Left renal cortex interstitium (tissue), 4 donors: ENCODE measurements at regions not wholly inside any gene's neighbourhood (a gene's known extent, or its start where the extent isn't known, plus 50 kb on each side); places are given as distances from the start of the nearest gene placed in this dataset.
"Not testable (repeated sequence)": the region's sequence is repeated elsewhere in the genome, so short reads cannot be mapped to it uniquely, and the experiment has no call there.

Experiments
- DNase-seq, 4 donors: peaks; one replicate each; pipeline ENCODE4 v3.0.0-alpha.2; 2013; ENCODE audit warnings: low read depth in 4 of 4, low spot score in 2 of 4, missing footprints in 1 of 4

DNA sequence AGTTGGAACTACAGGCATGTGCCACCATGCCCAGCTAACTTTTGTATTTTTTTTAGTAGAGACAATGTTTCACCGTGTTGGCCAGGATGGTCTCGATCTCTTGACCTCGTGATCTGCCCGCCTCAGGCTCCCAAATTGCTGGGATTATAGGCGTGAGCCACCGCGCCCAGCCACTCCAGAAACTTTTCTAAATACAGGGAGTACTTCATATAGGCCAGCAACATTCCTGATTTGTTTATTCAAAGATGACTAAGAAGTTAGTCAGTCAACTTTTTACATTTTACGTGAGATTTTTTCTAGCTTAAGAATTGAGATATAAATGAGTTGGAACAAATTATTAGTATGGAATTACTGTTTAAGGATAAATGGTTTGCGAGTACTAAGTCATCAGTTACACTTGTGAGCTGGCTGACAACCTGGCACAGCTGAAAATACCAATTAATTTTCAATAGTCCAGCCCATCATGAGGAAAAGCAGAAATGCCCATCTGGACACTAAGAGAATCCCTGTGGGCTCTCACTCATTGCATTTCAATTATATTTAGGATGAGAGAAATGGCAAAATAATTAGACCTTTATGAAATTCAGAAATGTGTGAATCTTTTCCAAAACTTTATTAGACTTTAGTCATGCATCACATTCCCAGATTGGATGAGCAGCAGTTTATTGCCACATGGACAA, 430.8 kb upstream of the SPATA31A3 start:
- DNase-seq: not testable (repeated sequence)

- DNase-seq: not testable (repeated sequence)
Measured at GRCh38 chr9:67418496-67419079, 426.2 kb upstream of the SPATA31A3 start.

DNA sequence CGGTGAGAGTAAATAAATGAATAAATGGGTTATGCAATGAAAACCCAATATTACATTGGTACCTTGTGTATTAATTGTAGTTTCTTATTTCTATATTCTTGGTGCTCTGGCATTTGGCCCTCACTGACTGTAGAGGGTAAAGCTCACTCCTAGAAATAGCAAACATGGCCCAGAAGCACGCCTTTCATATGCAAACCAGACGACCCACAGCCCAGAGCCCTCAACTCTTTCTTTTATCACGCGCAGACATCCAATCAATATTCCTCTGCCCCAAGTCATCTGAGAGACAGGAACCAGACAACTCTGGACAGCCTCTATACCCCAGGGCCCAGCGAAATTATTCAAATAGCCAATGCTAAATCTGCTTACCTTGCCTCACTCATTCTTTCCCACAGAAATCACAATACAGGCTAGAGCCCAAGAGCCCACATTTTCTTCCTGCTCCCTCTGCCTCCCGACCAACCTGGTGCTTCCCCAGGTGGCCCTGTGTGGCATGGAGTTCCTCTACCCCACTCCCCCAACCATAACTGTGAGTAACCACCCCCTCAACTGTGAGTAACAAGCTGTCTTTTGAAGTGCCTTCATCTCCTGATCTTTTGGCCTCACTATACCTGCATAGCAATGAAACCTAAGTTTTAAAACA, 425.1 kb upstream of the SPATA31A3 start:
- not testable (repeated sequence) for DNase-seq

GRCh38 chr9:67416639-67417038, 424.3 kb upstream of the SPATA31A3 start:
- not testable (repeated sequence) for DNase-seq

- not testable (repeated sequence) for DNase-seq
Measured at GRCh38 chr9:67410606-67411220, 418.4 kb upstream of the SPATA31A3 start.

DNA sequence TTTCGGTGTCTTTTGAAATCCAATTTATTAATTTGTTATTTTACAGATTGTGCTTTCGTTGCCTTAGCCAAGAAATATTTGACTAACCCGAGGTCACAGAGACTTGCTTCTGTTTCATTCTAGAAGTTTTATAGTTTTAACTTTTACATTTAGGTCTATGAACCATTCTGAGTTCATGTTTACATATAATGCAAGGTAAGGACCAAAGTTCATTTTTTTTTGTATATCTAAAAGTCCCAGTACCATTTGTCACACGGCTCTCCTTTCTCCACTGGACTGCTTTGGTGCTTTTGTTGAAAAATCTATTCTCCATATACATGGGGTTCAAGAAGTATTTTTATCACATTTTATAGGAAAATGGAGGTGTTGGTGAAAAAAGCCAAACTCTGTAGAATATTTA, 411.4 kb upstream of the SPATA31A3 start:
- DNase-seq: not testable (repeated sequence)

GRCh38 chr9:67397731-67398130, 405.4 kb upstream of the SPATA31A3 start:
- not testable (repeated sequence) for DNase-seq

- DNase-seq: not testable (repeated sequence)
Measured at GRCh38 chr9:67394782-67395181, 402.4 kb upstream of the SPATA31A3 start.

DNA sequence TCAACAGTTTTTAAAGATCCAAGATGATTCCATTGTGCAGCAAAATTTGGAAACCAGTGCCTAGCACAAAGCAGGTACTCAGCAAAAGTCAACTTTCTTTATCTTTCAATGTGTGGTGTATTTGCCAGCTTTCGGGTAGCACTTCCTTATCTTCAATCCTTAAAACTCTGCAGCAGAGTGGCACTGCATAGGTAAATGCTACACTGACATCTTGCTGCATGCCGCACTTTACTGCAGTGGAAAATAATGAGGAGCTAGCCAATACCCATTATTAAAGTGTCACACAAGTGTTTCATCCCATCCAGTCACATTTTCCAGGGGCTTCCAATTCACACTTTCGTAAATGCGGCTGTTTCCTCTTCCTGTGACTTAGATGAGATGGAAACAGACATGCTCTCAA, 401.7 kb upstream of the SPATA31A3 start:
- not testable (repeated sequence) for DNase-seq

DNA sequence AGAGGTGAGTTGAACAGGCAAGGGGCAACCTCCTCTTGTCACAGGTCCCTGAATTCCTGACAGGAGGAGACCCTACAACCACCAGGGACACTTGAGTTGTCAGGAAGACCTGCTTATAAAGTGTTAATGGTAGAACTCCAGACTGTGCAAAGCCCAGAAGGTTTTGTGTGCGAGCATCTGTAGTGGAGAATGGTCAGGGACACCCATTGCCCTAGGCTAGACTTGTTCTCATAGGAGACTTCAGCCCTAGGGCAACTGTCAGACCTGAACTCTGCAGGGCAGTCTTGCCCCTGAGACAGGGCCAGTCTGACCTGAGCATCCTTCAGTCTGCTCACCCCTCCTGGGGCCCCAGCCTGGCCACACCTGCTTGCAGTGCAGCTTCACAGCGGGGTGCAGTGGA, 377.3 kb upstream of the SPATA31A3 start:
- not testable (repeated sequence) for DNase-seq

- not testable (repeated sequence) for DNase-seq
Measured at GRCh38 chr9:67362325-67362724, 370.0 kb upstream of the SPATA31A3 start.

- not testable (repeated sequence) for DNase-seq
Measured at GRCh38 chr9:67353961-67354360, 361.6 kb upstream of the SPATA31A3 start.

GRCh38 chr9:67349424-67349759, 357.0 kb upstream of the SPATA31A3 start:
- DNase-seq: not testable (repeated sequence)

DNA sequence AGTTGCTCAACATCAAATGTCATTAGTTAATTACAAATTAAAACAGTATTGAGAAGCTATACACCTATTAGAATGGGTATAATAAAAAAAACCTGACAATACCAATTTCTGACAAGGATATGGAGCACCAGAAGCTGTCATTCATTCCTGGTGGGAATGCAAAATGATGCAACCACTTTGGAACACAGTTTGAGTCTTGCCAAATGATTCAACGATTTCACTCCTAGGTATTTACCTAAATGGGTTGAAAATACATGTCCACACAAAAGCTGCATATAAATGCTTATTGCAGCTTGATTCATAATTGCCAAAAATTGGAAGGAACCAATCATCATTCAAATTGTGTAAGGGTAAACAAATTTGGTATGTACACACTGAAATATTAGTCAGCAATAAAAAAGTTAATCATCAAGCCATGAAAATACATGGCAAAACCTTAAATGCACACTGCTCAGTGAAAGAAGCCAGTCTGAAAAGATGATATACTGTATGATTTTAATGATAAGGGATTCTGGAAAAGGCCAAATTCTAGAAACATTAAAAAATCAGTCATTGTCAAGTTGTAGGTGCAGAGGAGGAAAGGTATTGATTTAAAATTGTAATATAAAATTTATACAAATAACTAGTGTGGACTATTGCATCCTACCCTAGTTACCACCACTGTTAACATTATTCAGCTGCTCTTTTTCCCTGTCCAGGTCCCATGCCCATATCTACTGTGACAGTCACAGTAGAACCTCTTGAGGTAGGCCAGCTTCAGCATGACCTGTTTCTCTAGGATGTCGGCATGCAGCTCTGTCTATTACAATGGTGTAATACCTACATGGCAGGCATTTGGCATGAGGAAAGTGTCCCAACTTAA, 356.4 kb upstream of the SPATA31A3 start:
- not testable (repeated sequence) for DNase-seq

- DNase-seq: not testable (repeated sequence)
Measured at GRCh38 chr9:67348094-67348493, 355.7 kb upstream of the SPATA31A3 start.

DNA sequence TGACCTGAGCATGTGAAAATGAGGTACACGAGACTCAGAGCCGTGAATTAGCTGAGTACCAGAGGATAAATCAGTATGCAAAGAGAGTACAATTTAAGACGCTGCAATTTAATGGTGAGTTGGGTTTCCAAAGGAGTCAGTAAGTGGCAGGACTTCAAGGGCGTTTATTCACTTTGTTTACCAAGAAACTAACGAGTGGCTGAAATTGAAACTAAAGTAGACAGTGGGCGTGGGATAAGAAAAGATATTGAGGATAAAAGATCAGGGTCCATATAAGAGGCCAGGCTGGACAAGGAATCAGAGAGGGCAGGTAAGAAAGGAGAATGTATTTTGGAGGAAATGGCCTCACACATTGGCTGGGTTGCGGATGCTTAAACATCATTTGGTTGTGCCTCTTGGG, 346.9 kb upstream of the SPATA31A3 start:
- DNase-seq: not testable (repeated sequence)

DNA sequence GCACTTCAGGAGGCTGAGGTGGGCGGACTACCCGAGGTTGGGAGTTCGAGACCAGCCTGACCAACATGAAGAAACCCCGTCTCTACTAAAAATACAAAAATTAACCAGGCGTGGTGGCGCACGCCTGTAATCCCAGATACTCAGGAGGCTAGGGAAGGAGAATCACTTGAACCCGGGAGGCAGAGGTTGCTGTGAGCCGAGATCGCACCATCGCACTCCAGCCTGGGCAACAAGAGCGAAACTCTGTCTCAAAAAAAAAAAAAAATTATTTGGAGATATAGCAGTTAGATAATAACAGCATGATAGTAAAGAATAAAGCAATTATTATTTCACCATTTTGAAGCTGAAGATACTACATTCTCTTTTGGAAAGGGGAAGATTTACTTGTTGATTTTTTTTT, 345.9 kb upstream of the SPATA31A3 start:
- DNase-seq: not testable (repeated sequence)

GRCh38 chr9:67334727-67335572, 342.6 kb upstream of the SPATA31A3 start:
- DNase-seq: not testable (repeated sequence)

DNA sequence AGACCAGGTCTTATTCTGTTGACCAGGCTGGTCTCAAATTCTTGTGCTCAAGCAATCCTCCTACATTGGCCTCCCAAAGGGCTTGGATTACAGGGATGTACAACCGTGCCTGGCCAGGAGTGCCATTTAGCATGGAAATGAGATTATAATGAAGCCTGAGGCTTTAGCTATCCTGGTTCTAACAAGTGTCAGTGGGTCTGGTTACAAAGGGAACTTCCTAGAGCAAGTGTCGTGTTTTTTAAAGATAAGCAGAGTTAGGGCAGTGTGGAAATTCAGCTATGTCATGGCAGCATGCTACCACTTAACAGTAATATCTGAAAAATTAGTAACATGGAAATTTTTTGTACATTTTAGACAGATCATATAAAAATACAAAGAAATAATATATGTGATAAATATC, 339.3 kb upstream of the SPATA31A3 start:
- not testable (repeated sequence) for DNase-seq

DNA sequence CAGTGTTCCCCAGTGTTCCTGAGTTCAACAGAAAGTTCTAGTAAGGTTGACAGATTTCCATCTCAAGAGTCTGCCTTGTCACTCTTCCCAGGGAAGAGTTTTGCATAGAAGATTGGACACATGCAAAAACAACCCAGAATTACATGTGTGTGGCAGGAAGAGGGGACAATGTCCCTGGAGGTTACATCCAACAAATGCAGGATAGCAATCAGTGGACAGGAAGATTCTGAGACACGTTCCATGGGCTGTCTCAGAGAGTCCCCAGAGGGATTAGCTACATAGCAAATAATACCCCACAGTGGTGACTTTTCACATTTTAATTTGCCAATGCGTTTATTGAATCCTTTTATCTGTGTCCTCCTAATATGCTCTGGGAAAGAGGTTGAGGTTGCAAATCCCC, 321.1 kb upstream of the SPATA31A3 start:
- not testable (repeated sequence) for DNase-seq
